Right cardiac atrium (tissue), 5 donors: ENCODE measurements at regions not wholly inside any gene's neighbourhood (a gene's known extent, or its start where the extent isn't known, plus 50 kb on each side); places are given as distances from the start of the nearest gene placed in this dataset.
A peak's percentile ranks its signal among the peaks of the same experiment; 100 is the strongest.

Source experiments
- ATAC-seq, 2 donors: fragments of 200-7000 bp; cut with Tn5 transposase; one replicate each; pipeline versions ENCODE4 v1.8.0 to v1.9.1; 2020; ENCODE audit warnings: moderate library complexity in 2 of 2, mild to moderate bottlenecking in 1 of 2
- DNase-seq, 3 donors: peaks; one replicate each; pipeline ENCODE4 v3.0.0-alpha.2; 2020
- H3K27ac ChIP-seq: one replicate; pipeline ENCODE4 v1.5.1; 2013; ENCODE audit warnings: mild to moderate bottlenecking, low read length, control low read depth, moderate library complexity
- H3K27me3 ChIP-seq: one replicate; pipeline ENCODE4 v1.6.1; 2013; ENCODE audit not compliant: control insufficient read depth, insufficient read depth
- H3K4me1 ChIP-seq: one replicate; pipeline ENCODE4 v1.6.1; 2013; ENCODE audit warnings: low read length; ENCODE audit not compliant: control insufficient read depth, insufficient read depth
- H3K4me3 ChIP-seq: one replicate; pipeline ENCODE4 v1.5.1; 2013; ENCODE audit warnings: low read length, control low read depth
- H3K9me3 ChIP-seq: one replicate; pipeline ENCODE4 v1.6.1; 2013; ENCODE audit warnings: low read length; ENCODE audit not compliant: control insufficient read depth
- WGBS: extraction: QIAGEN DNeasy Blood & Tissue Kit; methylation state at CpG from one replicate; pipeline ENCODE4 v1.1.7; 2013; 5-methylcytosine and 5-hydroxymethylcytosine counted together
- intact Hi-C, 4 donors: fragments of 100-400 bp; cut with DNase I; formaldehyde crosslinking; loops; one replicate each; pipeline versions ENCODE4 v1.11.0 to v1.14.0; 2022 to 2023
- donor health status: healthy with polysubstance abuse.
- donor health status: DM: no; HTN: yes; CAD: no.
- donor health status: DM: no; HTN: no; CAD: no.
- donor health status: DM: no; HTN: yes; CAD: no; lungs with severe emphysema.
- donor health status: DM: yes; HTN: yes; CAD: no.

GRCh38 chr5:23631302-23632045 is 124.1 kb downstream of the PRDM9 start:
- peak in 1 of 2 donors; percentile 52 for ATAC-seq
- WGBS, result 47% methylated on average over 2 of the region's 2 CpGs
- no peaks in the 10 kb centered on the region for H3K4me1 ChIP-seq
- H3K27ac ChIP-seq, result no peak overlapping the region
- DNase-seq, result no peak
- intact Hi-C loops, result no loop called here
- no peaks in the 10 kb centered on the region for H3K9me3 ChIP-seq
- no peak overlapping the region for H3K4me3 ChIP-seq
- H3K27me3 ChIP-seq, result no peaks in the 10 kb centered on the region

DNA sequence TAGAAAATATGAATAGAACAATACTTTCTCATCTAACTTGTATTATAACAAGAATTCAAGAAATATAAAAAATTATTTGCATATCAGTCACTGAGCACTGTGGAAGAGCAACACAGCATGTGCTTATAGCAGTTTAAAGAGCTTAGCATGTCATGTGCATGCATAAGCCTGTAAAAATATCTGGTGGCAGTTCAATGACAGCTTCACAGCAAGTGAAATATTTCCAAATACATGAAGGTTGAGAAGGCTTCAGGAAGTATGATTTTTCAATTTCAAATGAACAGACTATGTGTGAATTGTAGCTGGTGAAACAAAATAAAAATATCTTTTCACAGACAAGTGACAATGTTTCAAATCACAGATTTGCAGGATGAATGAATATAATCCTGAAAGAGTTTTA is 128.5 kb downstream of the PRDM9 start:
- intact Hi-C loops, result no loop called here
- Histone ChIP-seq H3K27me3 (no peaks in the 10 kb centered on the region), H3K27ac (no peak overlapping the region), H3K4me1 (no peaks in the 10 kb centered on the region), H3K4me3 (no peak overlapping the region), H3K9me3 (no peaks in the 10 kb centered on the region)
- ATAC-seq (no peak), DNase-seq (no peak)

GRCh38 chr5:23639326-23639725 is 131.9 kb downstream of the PRDM9 start:
- no peaks in the 10 kb centered on the region for H3K27me3 ChIP-seq
- H3K9me3 ChIP-seq, result no peaks in the 10 kb centered on the region
- no peak overlapping the region for H3K4me3 ChIP-seq
- intact Hi-C loops, result no loop called here
- no peak overlapping the region for H3K27ac ChIP-seq
- DNase-seq (no peak), ATAC-seq (no peak)
- H3K4me1 ChIP-seq, result no peaks in the 10 kb centered on the region
- 61% methylated on average over 1 of the region's 1 CpG for WGBS

- WGBS, result 82% methylated on average over 1 of the region's 1 CpG
- intact Hi-C loops, result no loop called here
- Histone ChIP-seq H3K27ac (no peak overlapping the region), H3K9me3 (no peaks in the 10 kb centered on the region), H3K27me3 (no peaks in the 10 kb centered on the region), H3K4me1 (no peaks in the 10 kb centered on the region), H3K4me3 (no peak overlapping the region)
- ATAC-seq (no peak), DNase-seq (no peak)
Observed at GRCh38 chr5:23648656-23649055, 141.2 kb downstream of the PRDM9 start.

GRCh38 chr5:23649594-23649993 is 142.2 kb downstream of the PRDM9 start:
- Histone ChIP-seq H3K4me3 (no peak overlapping the region), H3K27ac (no peak overlapping the region), H3K9me3 (no peaks in the 10 kb centered on the region), H3K4me1 (no peaks in the 10 kb centered on the region), H3K27me3 (no peaks in the 10 kb centered on the region)
- ATAC-seq, result no peak
- 81% methylated on average over 4 of the region's 4 CpGs for WGBS
- intact Hi-C loops, result no loop called here
- no peak for DNase-seq

DNA sequence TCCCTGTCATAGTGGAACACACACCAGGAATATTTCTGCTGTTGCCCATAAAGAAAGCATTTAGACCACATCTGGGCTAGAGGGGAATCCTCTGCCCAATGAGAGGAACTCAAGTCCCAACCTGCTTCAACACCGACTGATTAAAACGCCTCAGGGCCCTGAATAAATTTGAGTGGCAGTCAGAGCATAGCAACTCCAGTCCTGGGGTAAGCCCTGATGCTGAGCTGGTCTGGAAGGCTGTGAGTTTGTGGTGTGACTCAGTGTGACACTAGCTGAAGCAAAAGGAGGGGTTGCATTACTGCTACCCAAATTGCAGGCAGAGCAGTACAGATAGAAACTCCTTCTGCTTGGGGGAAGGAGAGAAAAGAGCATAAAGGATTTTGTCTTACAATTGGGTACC is 148.3 kb downstream of the PRDM9 start:
- H3K4me3 ChIP-seq, result no peak overlapping the region
- H3K27ac ChIP-seq, result no peak overlapping the region
- no peak for DNase-seq
- no peaks in the 10 kb centered on the region for H3K27me3 ChIP-seq
- intact Hi-C loops, result no loop called here
- H3K4me1 ChIP-seq, result no peaks in the 10 kb centered on the region
- WGBS, result 88% methylated on average over 2 of the region's 2 CpGs
- H3K9me3 ChIP-seq, result no peaks in the 10 kb centered on the region
- ATAC-seq, result no peak

- 79% methylated on average over 1 of the region's 1 CpG for WGBS
- intact Hi-C loops, result no loop called here
- ATAC-seq, result no peak
Observed at GRCh38 chr5:23675456-23675855, 168.0 kb downstream of the PRDM9 start.

GRCh38 chr5:23677996-23678395 is 170.6 kb downstream of the PRDM9 start:
- Histone ChIP-seq H3K4me1 (no peaks in the 10 kb centered on the region), H3K27me3 (no peaks in the 10 kb centered on the region), H3K27ac (no peak overlapping the region), H3K4me3 (no peak overlapping the region), H3K9me3 (peaks cover 5% of the 10 kb centered on the region)
- ATAC-seq (no peak), DNase-seq (no peak)
- intact Hi-C loops, result no loop called here
- 64% methylated on average over 1 of the region's 1 CpG for WGBS

More at GRCh38 chr5:23675456-23675855, 168.0 kb downstream of the PRDM9 start:
- peak in 1 of 3 donors; percentile 14 for DNase-seq
- no peak overlapping the region for H3K4me3 ChIP-seq
- no peaks in the 10 kb centered on the region for H3K4me1 ChIP-seq
- no peak overlapping the region for H3K27ac ChIP-seq
- peaks cover 5% of the 10 kb centered on the region for H3K9me3 ChIP-seq
- no peaks in the 10 kb centered on the region for H3K27me3 ChIP-seq

GRCh38 chr5:23684103-23684502 is 176.7 kb downstream of the PRDM9 start:
- intact Hi-C loops, result no loop called here
- WGBS, result 22% methylated on average over 2 of the region's 2 CpGs

GRCh38 chr5:23703940-23704855 is 196.8 kb downstream of the PRDM9 start:
- H3K4me1 ChIP-seq, result no peaks in the 10 kb centered on the region
- 71% methylated on average over 5 of the region's 5 CpGs for WGBS
- DNase-seq, result no peak
- H3K4me3 ChIP-seq, result no peak overlapping the region
- no peaks in the 10 kb centered on the region for H3K27me3 ChIP-seq
- intact Hi-C loops, result no loop called here
- no peak for ATAC-seq
- no peak overlapping the region for H3K27ac ChIP-seq
- H3K9me3 ChIP-seq, result no peaks in the 10 kb centered on the region

More at GRCh38 chr5:23684103-23684502, 176.7 kb downstream of the PRDM9 start:
- no peak overlapping the region for H3K27ac ChIP-seq
- H3K9me3 ChIP-seq, result peaks cover 2% of the 10 kb centered on the region
- no peaks in the 10 kb centered on the region for H3K27me3 ChIP-seq
- no peaks in the 10 kb centered on the region for H3K4me1 ChIP-seq
- no peak overlapping the region for H3K4me3 ChIP-seq
- ATAC-seq (no peak), DNase-seq (no peak)

DNA sequence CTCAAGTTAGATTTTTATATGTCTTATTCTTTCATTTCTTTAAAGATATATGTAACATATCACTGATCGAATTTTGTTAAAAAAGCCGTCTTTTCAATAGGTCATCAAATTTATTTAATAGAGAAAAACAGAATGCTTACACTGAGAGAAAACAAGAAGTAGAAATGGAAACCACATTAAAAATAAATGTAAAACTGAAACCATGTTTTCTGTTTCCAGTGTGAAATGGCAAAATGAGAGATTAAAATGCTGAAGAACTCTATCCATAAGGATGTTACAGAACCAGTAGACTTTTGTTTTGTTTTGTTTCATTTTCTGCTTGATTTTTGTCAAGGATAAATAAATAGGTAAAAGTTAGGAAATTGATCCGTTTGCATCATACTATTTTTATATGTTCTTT is 210.1 kb downstream of the PRDM9 start:
- no peaks in the 10 kb centered on the region for H3K4me1 ChIP-seq
- no peak for DNase-seq
- no peak overlapping the region for H3K4me3 ChIP-seq
- no peak overlapping the region for H3K27ac ChIP-seq
- WGBS, result 77% methylated on average over 3 of the region's 3 CpGs
- intact Hi-C loops, result no loop called here
- no peaks in the 10 kb centered on the region for H3K27me3 ChIP-seq
- no peak for ATAC-seq
- no peaks in the 10 kb centered on the region for H3K9me3 ChIP-seq
